OCI-LY1 (cell line): ENCODE measurements at regions not wholly inside any gene's neighbourhood (a gene's known extent, or its start where the extent isn't known, plus 50 kb on each side); places are given as distances from the start of the nearest gene placed in this dataset.

Experiments
- H2AFZ ChIP-seq: fragments of 200-600 bp; sonication (generic), shearing (Covaris generic); 2 replicates; pipeline ENCODE4 v1.6.0; 2014; ENCODE audit warnings: antibody characterized with exemption, mild to moderate bottlenecking, low read length
- H3F3A ChIP-seq: fragments of 200-600 bp; sonication (generic), shearing (Covaris generic); 2 replicates; pipeline ENCODE4 v1.6.0; 2014; ENCODE audit warnings: mild to moderate bottlenecking, antibody characterized with exemption, low read length, moderate library complexity; ENCODE audit not compliant: insufficient read depth
- H3K27ac ChIP-seq: fragments of 200-600 bp; sonication (generic); 2 replicates; pipeline ENCODE4 v1.5.1; 2014; ENCODE audit warnings: low read length, mixed run types, mild to moderate bottlenecking, low read depth; ENCODE audit not compliant: poor library complexity, severe bottlenecking
- H3K27me3 ChIP-seq: fragments of 200-600 bp; sonication (generic); 2 replicates; pipeline ENCODE4 v1.6.0; 2014; ENCODE audit warnings: antibody characterized with exemption, mild to moderate bottlenecking, low read length, moderate library complexity; ENCODE audit not compliant: insufficient read depth
- H3K36me3 ChIP-seq: fragments of 200-600 bp; sonication (generic); 2 replicates; pipeline ENCODE4 v1.6.1; 2014; ENCODE audit warnings: mild to moderate bottlenecking, antibody characterized with exemption, low read length, moderate library complexity, mixed read lengths; ENCODE audit not compliant: insufficient read depth
- H3K4me1 ChIP-seq: fragments of 200-600 bp; sonication (generic); 2 replicates; pipeline ENCODE4 v1.5.1; 2014; ENCODE audit warnings: mild to moderate bottlenecking, low read length, moderate library complexity; ENCODE audit not compliant: insufficient read depth, severe bottlenecking
- H3K4me2 ChIP-seq: fragments of 200-600 bp; sonication (generic), shearing (Covaris generic); 2 replicates; pipeline ENCODE4 v1.6.1; 2014; ENCODE audit warnings: low read length
- H3K4me3 ChIP-seq: fragments of 200-600 bp; sonication (generic); 2 replicates; pipeline ENCODE4 v1.5.1; 2014; ENCODE audit warnings: low read length, low read depth, mild to moderate bottlenecking, mixed read lengths; ENCODE audit not compliant: poor library complexity, severe bottlenecking
- H3K79me2 ChIP-seq: fragments of 200-600 bp; shearing (Covaris generic); 2 replicates; pipeline ENCODE4 v1.6.1; 2016; ENCODE audit warnings: mixed run types, low read length, mixed read lengths; ENCODE audit not compliant: insufficient read depth
- H3K9ac ChIP-seq: fragments of 200-600 bp; sonication (generic), shearing (Covaris generic); 2 replicates; pipeline ENCODE4 v1.6.1; 2014; ENCODE audit warnings: mild to moderate bottlenecking, low read length, mixed read lengths
- H3K9me2 ChIP-seq: fragments of 200-600 bp; sonication (generic), shearing (Covaris generic); 2 replicates; pipeline ENCODE4 v1.6.1; 2014; ENCODE audit warnings: low read depth, mild to moderate bottlenecking, low read length, mixed read lengths
- H3K9me3 ChIP-seq: fragments of 200-600 bp; shearing (Covaris generic); 2 replicates; pipeline ENCODE4 v1.6.1; 2014; ENCODE audit warnings: low read length, mixed read lengths
- H4K20me1 ChIP-seq: fragments of 200-600 bp; sonication (generic), shearing (Covaris generic); 2 replicates; pipeline ENCODE4 v1.6.0; 2016; ENCODE audit warnings: mild to moderate bottlenecking, low read length; ENCODE audit not compliant: insufficient read depth
- CTCF ChIP-seq: fragments of 200-600 bp; sonication (generic), shearing (Covaris generic); IDR thresholded peaks from 2 replicates; pipeline ENCODE4 v1.5.1; 2017; ENCODE audit warnings: mild to moderate bottlenecking, antibody characterized with exemption, low read length, moderate library complexity, mixed read lengths
- EZH2 ChIP-seq: fragments of 200-600 bp; sonication (generic), shearing (Covaris generic); IDR thresholded peaks from 2 replicates; pipeline ENCODE4 v1.8.0; 2017; ENCODE audit warnings: borderline replicate concordance, mixed run types, mild to moderate bottlenecking, antibody characterized with exemption, low read length, moderate library complexity, mixed read lengths

- TF ChIP-seq CTCF: no peak
- no peak for TF ChIP-seq EZH2
- Histone ChIP-seq H3K9me3 (no peaks in the 10 kb centered on the region), H3K79me2 (no peaks in the 10 kb centered on the region), H3K9me2 (no peaks in the 10 kb centered on the region), H3F3A (no peaks in the 10 kb centered on the region), H3K4me3 (no peak overlapping the region), H3K36me3 (no peaks in the 10 kb centered on the region), H2AFZ (no peak overlapping the region), H3K4me2 (no peak overlapping the region), H3K27ac (no peak overlapping the region), H3K4me1 (no peaks in the 10 kb centered on the region), H3K9ac (no peak overlapping the region), H3K27me3 (no peaks in the 10 kb centered on the region), H4K20me1 (no peaks in the 10 kb centered on the region)
These were observed 532.2 kb upstream of the AGA start for GRCh38 chr4:177974461-177974860.

- TF ChIP-seq EZH2: no peak
- no peak for TF ChIP-seq CTCF
These were observed 533.2 kb upstream of the AGA start for GRCh38 chr4:177975315-177975987.

GRCh38 chr4:177986236-177986635 lies 544.0 kb upstream of the AGA start:
- no peak overlapping the region for H3K4me2 ChIP-seq
- no peaks in the 10 kb centered on the region for H3K79me2 ChIP-seq
- TF ChIP-seq EZH2 (no peak), CTCF (no peak)
- H3K27ac ChIP-seq: no peak overlapping the region
- no peaks in the 10 kb centered on the region for H4K20me1 ChIP-seq
- no peak overlapping the region for H3K9ac ChIP-seq
- H2AFZ ChIP-seq: no peak overlapping the region
- H3K36me3 ChIP-seq: no peaks in the 10 kb centered on the region
- H3K4me3 ChIP-seq: no peak overlapping the region
- H3F3A ChIP-seq: no peaks in the 10 kb centered on the region
- no peaks in the 10 kb centered on the region for H3K4me1 ChIP-seq
- H3K27me3 ChIP-seq: no peaks in the 10 kb centered on the region
- H3K9me3 ChIP-seq: no peaks in the 10 kb centered on the region
- H3K9me2 ChIP-seq: no peaks in the 10 kb centered on the region

More at GRCh38 chr4:177975315-177975987, 533.2 kb upstream of the AGA start:
- Histone ChIP-seq H4K20me1 (no peaks in the 10 kb centered on the region), H3K27me3 (no peaks in the 10 kb centered on the region), H3K9ac (no peak overlapping the region), H3K9me2 (no peaks in the 10 kb centered on the region), H3K4me1 (no peaks in the 10 kb centered on the region), H3K79me2 (no peaks in the 10 kb centered on the region), H3K9me3 (no peaks in the 10 kb centered on the region), H3K4me2 (no peak overlapping the region), H3F3A (no peaks in the 10 kb centered on the region), H3K36me3 (no peaks in the 10 kb centered on the region), H2AFZ (no peak overlapping the region), H3K4me3 (no peak overlapping the region), H3K27ac (no peak overlapping the region)
